HCT116 (cell line): ENCODE measurements at regions not wholly inside any gene's neighbourhood (a gene's known extent, or its start where the extent isn't known, plus 50 kb on each side); places are given as distances from the start of the nearest gene placed in this dataset.
"Not testable (repeated sequence)": the region's sequence is repeated elsewhere in the genome, so short reads cannot be mapped to it uniquely, and the experiment has no call there.

ENCODE experiments used
- EZH2 ChIP-seq: fragments of 200-600 bp; sonication (generic); IDR thresholded peaks from 2 replicates; pipeline ENCODE4 v1.6.1; 2017; ENCODE audit warnings: antibody characterized with exemption, mixed run types
- FOSL1 ChIP-seq: IDR thresholded peaks from 2 replicates; pipeline ENCODE4 v1.6.1; 2012; ENCODE audit warnings: low read depth
- POLR2A ChIP-seq: IDR thresholded peaks from 2 replicates; pipeline ENCODE4 v1.7.0; 2011; ENCODE audit warnings: borderline replicate concordance; ENCODE audit not compliant: insufficient read depth, insufficient read length; ENCODE audit errors: extremely low read depth
- SIN3A ChIP-seq: IDR thresholded peaks from 2 replicates; pipeline ENCODE4 v1.6.1; 2012; ENCODE audit warnings: low read depth
- SRF ChIP-seq: IDR thresholded peaks from 2 replicates; pipeline ENCODE4 v1.6.1; 2012; ENCODE audit warnings: low read depth
- TF ChIP-seq, protein P1 (sequence below), 3 experiments: fragments of 200-600 bp in 1 of 3; sonication (generic) in 1 of 3; IDR thresholded peaks in 2 of 3; conservative IDR thresholded peaks in 1 of 3; 2 replicates each; pipeline ENCODE4 v1.5.1; 2012 to 2017; ENCODE audit warnings: low read depth in 2 of 3, low read length in 2 of 3, antibody characterized with exemption in 1 of 3, borderline replicate concordance in 1 of 3, control low read depth in 1 of 3, mild to moderate bottlenecking in 1 of 3, mixed read lengths in 1 of 3, mixed run types in 1 of 3, moderate library complexity in 1 of 3; ENCODE audit not compliant: insufficient read depth in 1 of 3
- TF ChIP-seq, protein P2 (sequence below): IDR thresholded peaks from 2 replicates; pipeline ENCODE4 v1.6.1; 2012; ENCODE audit warnings: low read depth
- TF ChIP-seq, protein P3 (sequence below): IDR thresholded peaks from 2 replicates; pipeline ENCODE4 v1.6.1; 2012

GRCh38 chr15:30499233-30499632 is 52.6 kb upstream of the GOLGA8Q start:
- TF ChIP-seq, protein P1, sequence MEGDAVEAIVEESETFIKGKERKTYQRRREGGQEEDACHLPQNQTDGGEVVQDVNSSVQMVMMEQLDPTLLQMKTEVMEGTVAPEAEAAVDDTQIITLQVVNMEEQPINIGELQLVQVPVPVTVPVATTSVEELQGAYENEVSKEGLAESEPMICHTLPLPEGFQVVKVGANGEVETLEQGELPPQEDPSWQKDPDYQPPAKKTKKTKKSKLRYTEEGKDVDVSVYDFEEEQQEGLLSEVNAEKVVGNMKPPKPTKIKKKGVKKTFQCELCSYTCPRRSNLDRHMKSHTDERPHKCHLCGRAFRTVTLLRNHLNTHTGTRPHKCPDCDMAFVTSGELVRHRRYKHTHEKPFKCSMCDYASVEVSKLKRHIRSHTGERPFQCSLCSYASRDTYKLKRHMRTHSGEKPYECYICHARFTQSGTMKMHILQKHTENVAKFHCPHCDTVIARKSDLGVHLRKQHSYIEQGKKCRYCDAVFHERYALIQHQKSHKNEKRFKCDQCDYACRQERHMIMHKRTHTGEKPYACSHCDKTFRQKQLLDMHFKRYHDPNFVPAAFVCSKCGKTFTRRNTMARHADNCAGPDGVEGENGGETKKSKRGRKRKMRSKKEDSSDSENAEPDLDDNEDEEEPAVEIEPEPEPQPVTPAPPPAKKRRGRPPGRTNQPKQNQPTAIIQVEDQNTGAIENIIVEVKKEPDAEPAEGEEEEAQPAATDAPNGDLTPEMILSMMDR (IDR thresholded peaks at IDR 0.05 in 2 of 3, conservative IDR thresholded peaks at IDR 0.05 in 1 of 3; ENCODE audit: borderline replicate concordance in 1 of 3, insufficient read depth in 1 of 3, low read depth in 2 of 3, low read length in 2 of 3) = not testable (repeated sequence)
- not testable (repeated sequence) for TF ChIP-seq SRF, EZH2, SIN3A, FOSL1, POLR2A
- TF ChIP-seq, protein P2, sequence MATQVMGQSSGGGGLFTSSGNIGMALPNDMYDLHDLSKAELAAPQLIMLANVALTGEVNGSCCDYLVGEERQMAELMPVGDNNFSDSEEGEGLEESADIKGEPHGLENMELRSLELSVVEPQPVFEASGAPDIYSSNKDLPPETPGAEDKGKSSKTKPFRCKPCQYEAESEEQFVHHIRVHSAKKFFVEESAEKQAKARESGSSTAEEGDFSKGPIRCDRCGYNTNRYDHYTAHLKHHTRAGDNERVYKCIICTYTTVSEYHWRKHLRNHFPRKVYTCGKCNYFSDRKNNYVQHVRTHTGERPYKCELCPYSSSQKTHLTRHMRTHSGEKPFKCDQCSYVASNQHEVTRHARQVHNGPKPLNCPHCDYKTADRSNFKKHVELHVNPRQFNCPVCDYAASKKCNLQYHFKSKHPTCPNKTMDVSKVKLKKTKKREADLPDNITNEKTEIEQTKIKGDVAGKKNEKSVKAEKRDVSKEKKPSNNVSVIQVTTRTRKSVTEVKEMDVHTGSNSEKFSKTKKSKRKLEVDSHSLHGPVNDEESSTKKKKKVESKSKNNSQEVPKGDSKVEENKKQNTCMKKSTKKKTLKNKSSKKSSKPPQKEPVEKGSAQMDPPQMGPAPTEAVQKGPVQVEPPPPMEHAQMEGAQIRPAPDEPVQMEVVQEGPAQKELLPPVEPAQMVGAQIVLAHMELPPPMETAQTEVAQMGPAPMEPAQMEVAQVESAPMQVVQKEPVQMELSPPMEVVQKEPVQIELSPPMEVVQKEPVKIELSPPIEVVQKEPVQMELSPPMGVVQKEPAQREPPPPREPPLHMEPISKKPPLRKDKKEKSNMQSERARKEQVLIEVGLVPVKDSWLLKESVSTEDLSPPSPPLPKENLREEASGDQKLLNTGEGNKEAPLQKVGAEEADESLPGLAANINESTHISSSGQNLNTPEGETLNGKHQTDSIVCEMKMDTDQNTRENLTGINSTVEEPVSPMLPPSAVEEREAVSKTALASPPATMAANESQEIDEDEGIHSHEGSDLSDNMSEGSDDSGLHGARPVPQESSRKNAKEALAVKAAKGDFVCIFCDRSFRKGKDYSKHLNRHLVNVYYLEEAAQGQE = not testable (repeated sequence)
- TF ChIP-seq, protein P3, sequence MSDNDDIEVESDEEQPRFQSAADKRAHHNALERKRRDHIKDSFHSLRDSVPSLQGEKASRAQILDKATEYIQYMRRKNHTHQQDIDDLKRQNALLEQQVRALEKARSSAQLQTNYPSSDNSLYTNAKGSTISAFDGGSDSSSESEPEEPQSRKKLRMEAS = not testable (repeated sequence)
